GM12875 (cell line): ENCODE measurements at regions not wholly inside any gene's neighbourhood (a gene's known extent, or its start where the extent isn't known, plus 50 kb on each side); places are given as distances from the start of the nearest gene placed in this dataset.

Experiments
- H3K4me3 ChIP-seq: one replicate; pipeline ENCODE4 v1.5.1; 2011; ENCODE audit warnings: low read depth, low read length, control low read depth
- CTCF ChIP-seq: IDR thresholded peaks from 2 replicates; pipeline ENCODE4 v1.5.1; 2011; ENCODE audit warnings: low read depth, mild to moderate bottlenecking, control low read depth, inconsistent platforms, low read length, moderate library complexity, borderline replicate concordance; ENCODE audit not compliant: insufficient read depth

- no peak for TF ChIP-seq CTCF
These were observed 92.7 kb upstream of the ATP1B1 start for GRCh38 chr1:169013821-169014220.

GRCh38 chr1:169015464-169015863 is 91.0 kb upstream of the ATP1B1 start:
- no peak overlapping the region for H3K4me3 ChIP-seq
- TF ChIP-seq CTCF: no peak

More at GRCh38 chr1:169013821-169014220, 92.7 kb upstream of the ATP1B1 start:
- no peak overlapping the region for H3K4me3 ChIP-seq

- H3K4me3 ChIP-seq: no peak overlapping the region
- TF ChIP-seq CTCF: no peak
These were observed 87.7 kb upstream of the ATP1B1 start for GRCh38 chr1:169018751-169019150.

GRCh38 chr1:169019419-169020058 is 87.0 kb upstream of the ATP1B1 start:
- no peak for TF ChIP-seq CTCF
- no peak overlapping the region for H3K4me3 ChIP-seq

GRCh38 chr1:169020684-169021083 is 85.8 kb upstream of the ATP1B1 start:
- H3K4me3 ChIP-seq: no peak overlapping the region
- no peak for TF ChIP-seq CTCF

- TF ChIP-seq CTCF: no peak
- H3K4me3 ChIP-seq: no peak overlapping the region
These were observed 83.8 kb upstream of the ATP1B1 start for GRCh38 chr1:169022648-169023047.

GRCh38 chr1:169024255-169024654 is 82.2 kb upstream of the ATP1B1 start:
- H3K4me3 ChIP-seq: no peak overlapping the region
- no peak for TF ChIP-seq CTCF
